OCI-M1 (cell line): ENCODE measurements at regions not wholly inside any gene's neighbourhood (a gene's known extent, or its start where the extent isn't known, plus 50 kb on each side); places are given as distances from the start of the nearest gene placed in this dataset.
"Not testable (repeated sequence)": the region's sequence is repeated elsewhere in the genome, so short reads cannot be mapped to it uniquely, and the experiment has no call there.

Experiments
- DNase-seq: peaks from one replicate; lab custom pipeline; 2025; lab: John Stamatoyannopoulos, UW

DNA sequence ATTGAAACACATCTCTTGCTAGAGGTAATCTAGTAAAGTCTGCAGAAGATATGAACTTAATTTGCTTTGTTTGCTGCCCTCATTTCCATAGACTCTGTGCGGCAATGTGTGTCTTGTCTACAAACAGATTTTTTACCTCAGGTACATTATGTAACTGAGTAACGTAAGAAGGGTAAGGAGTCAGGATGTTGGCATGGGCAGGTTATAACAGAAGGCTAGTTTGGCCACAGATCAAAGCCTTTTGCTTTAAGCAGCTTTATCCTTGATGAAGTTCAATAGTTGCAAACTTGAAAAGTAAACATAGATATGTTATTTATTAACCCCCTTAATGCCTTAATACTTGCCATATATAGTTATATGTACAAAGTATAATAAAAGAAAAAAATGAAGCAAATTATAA lies 391.6 kb upstream of the FKBP1C start:
- DNase-seq, result no peak

DNA sequence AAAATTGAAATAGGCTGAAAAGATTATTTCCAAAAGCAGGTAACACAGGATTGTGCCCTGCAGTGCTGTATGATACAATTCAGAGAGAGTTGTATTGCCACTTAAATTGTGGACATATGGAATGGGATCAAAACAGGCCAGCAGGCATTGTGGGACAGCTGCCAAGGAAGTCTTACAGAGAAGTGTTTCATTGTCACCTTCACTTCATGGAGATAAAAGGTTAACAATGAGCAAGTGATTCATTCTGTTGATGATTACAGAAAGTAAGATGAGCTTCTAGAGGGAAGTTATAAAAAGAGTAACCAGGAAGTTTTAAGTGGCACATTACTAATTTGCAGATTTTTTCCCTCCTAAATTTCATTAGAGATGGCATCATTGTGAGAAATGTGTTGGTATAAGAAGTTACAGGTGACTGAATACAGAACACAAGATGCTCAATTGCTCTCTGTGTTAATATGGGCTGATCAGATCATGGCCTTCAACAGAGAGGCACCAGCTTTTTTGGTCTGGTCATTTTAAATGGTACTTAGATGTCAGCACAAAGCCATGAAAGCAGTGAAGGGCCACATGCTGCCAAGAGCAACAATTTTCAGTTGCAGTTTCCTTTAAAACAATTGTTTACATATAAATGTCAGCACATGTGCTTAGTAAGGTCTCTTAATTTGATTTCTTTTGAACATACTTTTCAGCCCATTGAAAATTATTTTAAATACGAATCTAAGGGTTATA lies 402.5 kb upstream of the FKBP1C start:
- DNase-seq, result no peak

DNA sequence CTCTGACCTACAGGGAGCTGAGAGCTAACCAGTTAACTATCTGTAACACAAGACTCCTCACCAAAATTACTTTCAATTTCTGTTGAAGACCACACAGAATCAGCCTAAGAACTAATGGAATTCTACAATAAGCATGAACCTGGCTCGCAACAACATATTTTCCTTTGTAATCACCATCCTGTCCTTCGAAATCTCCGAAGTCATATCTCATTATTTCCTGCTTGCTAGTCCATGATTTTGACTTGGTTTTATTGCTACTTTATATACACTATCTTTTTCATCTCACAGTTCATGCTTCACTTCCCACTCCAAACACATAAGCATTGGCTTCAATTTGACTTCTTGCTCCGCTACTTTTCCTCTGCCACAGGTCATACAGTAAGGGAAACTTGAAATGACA lies 405.8 kb upstream of the FKBP1C start:
- peak; percentile 29 for DNase-seq

DNA sequence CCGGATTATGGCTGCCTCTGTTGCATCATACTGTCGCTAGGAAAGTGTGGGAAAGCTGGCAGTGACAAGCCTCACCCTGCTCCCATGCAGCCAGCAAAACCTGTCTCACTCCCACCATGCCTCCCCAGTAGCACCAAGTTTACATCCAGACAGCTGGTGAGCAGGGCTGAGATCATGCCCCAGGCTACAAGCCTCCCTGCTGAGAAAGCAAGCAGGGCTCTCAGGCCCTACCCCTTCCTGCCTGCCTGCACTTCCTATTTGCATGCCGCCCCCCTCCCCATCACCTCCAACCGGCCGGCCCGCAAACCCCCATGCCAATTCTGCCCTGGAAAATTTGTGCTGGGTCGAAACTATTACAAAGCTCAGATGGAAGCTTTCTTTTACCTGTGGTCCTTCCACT lies 408.2 kb upstream of the FKBP1C start:
- DNase-seq, result no peak

DNA sequence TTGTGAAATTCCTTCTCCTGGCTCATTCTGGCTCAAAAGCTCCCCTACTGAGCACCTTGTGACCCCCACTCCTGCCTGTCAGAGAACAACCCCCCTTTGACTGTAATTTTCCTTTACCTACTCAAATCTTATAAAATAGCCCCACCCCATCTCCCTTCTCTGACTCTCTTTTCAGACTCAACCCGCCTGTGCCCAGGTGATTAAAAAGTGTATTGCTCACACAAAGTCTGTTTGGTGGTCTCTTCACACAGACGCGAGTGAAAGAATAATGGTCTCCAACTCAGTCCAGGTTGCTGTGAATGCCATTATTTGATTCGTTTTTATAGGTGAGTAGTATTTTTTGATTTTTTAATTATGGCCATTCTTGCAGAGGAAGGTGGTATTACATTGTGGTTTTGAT lies 414.1 kb upstream of the FKBP1C start:
- DNase-seq, result no peak

DNA sequence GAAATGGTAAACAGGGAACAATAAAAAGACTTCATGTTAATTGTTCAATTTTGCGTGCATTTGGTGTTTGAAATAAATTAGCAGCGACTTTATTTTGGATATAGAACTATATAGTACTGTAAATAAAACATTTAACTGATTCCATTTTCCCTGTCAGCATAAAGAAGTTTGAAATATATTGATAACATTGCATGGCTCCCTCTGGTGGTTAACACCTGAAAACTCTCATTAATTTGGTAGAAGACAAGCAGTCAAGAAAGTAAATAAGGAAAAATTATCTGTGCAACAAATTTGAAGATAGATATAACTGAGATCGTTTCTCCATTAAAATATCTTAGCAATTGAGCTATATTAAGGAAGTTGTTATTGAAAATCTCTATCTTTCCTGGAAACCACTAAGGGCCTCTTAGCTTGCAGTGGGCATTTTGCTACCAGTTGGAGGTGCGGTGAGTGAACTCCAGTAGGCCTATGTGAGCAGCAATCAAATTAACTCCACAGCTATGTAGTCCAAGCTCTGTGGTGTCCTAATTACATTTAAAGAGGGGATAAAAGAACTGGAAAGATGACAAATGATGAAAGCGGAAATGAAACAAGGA lies 435.7 kb upstream of the FKBP1C start:
- DNase-seq, result peak; percentile 69

DNA sequence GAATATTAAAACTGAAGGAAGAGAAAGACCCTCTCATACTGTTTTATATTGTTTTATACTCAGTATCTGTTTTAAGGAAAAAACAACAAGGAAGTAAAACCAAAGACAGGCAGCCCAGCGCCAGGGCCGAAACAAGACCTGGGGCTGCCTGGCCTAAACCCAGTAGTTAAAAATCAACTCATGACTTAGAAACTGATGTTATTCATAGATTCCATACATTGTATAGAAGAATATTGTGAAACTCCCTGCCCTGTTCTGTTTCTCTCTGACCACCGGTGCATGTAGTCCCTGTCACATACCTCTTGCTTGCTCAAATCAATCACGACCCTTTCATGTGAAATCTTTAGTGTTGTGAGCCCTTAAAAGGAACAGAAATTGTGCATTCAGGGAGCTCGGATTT lies 445.1 kb upstream of the FKBP1C start:
- DNase-seq, result not testable (repeated sequence)

DNA sequence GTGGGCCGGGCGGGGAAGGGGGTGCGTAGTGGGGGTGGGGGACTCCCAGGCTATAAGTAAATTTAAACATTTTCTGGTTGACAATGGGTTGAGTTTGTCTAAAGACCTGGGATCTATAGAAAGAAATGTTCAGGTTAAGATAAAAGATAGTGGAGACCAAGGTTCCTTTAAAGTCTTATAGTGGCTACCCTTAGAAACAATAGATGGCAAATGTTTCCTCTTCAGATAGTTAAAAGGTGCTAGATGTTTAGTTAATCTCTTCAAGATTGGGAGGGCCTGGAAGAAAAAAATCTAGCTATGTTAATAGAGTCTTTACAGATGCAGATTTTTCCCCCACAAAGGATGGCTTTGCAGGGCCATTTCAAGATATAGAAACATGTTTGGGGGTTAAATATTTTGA lies 446.4 kb upstream of the FKBP1C start:
- DNase-seq, result no peak

DNA sequence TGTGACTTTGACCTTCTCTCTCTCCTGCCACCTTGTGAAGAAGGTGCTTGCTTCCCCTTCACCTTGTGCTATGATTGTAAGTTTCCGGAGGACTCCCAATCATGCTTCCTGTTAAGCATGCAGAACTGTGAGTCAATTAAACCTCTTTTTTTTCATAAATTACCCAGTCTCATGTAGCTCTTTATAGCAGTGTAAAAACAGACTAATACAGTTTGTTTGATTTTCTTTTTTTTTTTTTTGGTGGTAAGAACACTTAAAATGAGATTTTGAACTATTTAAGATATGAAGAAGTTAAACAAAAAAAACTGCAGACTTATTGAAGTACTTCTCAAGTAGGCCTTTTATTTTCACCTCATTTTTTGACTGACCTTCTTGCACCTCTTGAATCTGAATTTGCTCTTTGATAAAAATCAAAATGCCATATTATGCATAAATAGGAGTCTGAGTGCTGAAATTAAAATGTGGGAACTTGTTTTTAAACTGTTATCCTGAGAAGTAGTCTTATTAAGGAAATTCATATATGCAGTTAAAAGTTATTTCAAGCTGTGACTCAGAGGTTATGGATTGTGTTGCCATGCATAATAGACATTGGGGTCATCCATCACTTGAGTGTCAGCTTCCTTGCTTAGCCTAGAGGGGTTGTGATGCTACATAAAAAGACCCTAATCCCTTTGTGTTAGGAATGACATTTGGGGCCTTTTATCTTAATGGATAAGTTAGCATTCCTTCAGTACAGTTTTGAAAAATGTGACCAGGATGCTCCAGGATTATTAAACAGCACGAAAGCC lies 447.9 kb upstream of the FKBP1C start:
- no peak for DNase-seq

DNA sequence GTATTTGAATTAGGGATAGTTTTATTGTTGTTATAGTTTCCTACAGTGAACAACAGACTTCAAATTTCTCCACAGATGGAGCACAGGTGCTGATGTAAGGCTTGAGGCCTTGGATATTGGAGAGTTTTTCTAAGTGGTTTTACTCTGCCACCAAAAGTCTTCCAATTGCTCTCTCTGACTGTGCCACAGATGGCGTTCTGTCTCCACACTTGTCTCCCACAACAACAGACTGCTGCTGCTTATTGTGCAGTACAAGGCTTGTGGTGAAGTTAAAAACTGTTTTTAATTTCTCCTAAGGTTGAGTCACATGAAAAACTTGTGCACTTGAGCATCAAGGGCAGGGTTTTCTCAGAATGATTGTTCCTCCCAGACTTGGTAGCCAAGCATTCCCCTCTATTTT lies 460.9 kb upstream of the KHDRBS2 start:
- DNase-seq, result no peak

DNA sequence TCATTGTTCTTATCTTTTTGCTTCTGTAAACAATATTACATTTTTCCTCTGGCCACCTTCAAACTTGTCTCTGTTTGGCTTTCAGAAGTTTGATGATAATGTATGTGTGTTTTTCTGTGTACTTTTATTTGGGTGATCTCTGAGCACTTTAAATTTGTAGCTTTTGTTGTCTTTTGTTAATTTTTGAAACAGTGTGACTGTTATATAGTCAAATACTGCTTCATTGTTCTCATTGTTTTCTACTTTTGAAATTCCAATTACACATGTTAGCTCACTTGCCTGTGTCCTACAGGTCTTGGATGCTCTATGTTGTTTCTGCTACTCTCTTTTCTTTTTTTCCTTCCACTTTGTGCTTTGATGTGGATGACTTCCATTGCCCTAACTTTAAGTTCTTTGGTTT lies 460.1 kb upstream of the KHDRBS2 start:
- no peak for DNase-seq

DNA sequence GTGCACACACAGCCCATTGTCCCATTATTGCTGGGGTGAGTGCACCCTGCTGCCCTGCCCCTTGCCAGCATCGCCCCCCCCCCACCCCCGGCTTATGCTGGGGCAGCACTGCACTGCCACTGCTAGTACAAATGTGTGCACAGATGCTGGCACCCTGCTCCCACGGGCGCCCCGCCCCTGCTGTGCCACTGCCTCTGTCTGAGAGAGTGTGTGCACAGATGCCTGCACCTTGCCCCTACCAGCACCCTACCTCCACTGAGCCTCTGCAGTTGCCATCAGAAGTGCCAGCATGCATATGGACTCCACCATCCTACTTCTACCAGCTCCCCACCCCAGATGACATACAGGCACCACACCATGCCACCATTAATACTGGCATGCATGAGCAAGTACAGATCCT lies 454.6 kb upstream of the KHDRBS2 start:
- no peak for DNase-seq

DNA sequence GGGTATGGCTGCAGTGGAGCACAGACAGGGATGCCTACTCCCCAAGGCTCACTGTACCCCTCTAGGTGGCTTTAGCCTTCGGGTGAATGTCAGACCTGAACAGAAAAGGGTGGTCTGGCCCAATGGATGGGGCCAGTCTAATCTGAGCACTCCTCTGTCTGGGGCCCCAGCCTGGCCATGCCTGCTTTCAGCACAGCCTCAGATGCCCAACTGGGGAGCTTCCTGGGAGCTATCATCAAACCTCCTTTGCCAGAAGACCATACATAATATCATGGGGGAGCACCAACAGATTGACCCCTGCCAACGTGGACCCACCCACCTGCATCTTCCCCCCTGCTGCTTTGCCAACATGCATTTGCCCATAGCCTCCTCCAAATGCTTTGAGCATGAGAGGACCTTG lies 454.1 kb upstream of the KHDRBS2 start:
- DNase-seq, result no peak

DNA sequence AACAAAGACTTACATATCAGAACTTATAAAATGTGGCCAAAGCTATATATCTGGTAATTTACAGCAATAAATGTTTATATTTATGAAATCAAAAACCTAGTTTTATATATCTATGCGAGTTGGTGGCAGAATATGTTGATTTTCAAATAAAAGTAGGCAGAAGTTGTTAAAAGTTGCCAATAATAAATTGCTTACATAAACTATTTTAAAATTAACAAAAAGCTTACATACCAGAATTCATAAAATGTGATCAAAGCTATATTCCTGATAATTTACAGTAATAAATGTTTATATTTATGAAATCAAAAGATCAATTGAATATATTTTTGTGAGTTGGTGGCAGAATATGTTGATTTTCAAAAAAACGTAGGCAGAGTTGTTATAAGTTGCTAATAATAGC lies 451.8 kb upstream of the KHDRBS2 start:
- DNase-seq, result no peak

DNA sequence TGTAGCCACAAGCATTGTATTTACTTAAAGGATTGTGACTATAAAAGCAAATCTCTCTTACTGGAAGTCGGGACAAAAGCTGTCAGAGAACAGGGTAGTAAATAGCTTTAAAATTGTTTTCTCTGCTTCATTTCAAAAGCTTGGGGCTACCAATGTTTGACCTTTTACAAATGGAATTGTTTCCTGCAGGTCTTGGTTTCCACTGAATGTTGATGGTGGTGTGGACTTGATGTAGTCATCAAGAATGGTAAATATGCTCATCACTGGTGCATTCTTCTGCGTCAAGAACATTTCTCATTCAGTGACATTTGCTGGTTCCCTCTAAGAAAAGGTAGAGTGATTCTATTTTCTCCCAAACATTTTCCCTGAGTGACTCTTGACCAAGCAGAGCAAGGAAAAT lies 435.4 kb upstream of the KHDRBS2 start:
- DNase-seq, result no peak

DNA sequence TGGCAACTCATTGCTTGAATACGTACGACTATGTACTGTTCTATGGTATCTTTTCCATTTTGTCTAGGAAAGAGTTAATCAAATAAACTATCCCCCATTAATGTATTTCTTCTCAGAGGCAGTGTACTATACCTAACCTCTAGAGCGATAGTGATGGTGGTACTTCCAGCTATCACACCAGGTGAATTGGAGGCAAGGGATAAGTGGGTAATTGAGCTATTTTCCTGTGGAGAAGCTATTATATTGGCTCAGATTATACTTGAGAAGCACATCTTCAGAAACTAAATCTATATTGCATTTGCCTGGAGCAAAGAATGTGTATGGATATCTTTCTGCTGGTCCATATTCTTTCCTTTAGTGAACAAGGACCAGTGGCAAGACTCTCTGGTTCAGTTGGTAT lies 430.7 kb upstream of the KHDRBS2 start:
- DNase-seq, result no peak

DNA sequence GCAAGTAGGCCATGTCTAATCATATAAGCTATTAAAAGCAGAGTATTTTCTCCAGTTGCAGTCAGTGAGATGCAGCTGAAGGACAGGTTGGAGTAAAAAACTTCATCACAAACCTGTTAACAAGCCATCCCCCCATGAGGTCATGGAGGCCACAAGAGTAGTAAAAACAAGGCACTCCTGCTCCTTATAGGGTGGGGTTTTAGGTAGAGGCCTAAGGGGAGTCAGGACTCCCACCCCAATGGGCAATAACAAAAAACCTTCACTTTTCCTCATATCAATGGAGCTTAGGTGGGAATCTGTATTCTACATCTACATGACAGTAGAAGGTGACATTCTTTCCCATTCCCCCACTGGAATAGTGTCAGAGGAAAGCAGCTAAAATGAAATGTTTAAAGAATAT lies 428.1 kb upstream of the KHDRBS2 start:
- no peak for DNase-seq

DNA sequence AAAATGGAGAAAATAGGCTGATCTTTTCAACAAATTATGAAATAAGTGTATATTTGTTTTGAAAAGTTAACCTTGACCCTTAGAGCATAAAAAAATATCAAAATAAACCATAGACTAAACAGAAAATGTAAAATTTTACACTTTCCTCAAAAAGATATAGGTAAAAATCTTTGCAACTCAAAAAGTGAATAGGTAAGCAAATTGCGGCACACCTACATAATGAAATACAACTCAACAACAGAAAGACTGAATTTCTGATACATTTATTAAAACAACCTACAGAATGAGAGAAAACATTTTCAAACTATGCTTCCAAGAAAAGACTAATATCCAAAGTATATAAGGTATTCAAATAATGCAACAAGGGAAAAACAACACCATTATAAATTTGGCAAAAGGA lies 425.7 kb upstream of the KHDRBS2 start:
- no peak for DNase-seq

DNA sequence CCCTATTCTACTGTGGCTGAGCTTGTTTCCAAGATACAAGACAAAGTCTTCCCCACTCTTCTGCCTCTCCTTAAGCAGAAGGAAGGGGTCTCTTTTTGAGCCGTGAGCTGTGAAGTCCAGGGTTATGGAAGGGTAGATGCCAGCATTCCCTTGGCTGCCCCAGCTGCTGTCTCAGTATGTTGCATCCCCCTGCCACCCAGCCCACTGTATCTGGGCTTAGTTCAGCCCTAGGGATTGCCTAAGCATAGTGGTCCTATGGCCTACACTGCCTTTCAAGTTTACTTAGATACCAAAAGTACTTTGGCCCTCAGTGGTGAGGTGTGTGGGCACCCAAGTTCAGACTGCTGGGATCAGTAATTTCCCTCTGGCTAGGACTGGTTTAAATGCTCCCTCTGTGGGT lies 421.9 kb upstream of the KHDRBS2 start:
- no peak for DNase-seq

DNA sequence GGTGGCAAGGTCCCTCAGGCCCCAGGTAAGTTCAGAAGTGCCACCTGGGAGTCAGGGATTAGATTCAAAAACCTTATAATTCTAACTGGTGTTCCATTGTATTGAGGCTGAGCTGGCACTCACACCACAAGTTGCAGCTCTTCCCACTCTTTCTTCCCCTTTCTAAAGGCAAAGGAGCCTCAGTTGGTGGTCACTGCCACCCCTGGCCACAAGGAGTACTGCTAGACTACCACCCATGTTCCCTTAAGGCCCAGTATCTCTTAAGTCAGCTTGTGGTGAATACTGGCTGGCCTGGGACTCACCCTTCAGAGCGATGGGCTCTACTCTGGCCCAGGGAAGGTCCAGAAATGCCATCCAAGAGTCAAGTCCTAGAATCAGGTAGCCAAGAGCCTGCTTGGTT lies 421.1 kb upstream of the KHDRBS2 start:
- DNase-seq, result peak; percentile 76

DNA sequence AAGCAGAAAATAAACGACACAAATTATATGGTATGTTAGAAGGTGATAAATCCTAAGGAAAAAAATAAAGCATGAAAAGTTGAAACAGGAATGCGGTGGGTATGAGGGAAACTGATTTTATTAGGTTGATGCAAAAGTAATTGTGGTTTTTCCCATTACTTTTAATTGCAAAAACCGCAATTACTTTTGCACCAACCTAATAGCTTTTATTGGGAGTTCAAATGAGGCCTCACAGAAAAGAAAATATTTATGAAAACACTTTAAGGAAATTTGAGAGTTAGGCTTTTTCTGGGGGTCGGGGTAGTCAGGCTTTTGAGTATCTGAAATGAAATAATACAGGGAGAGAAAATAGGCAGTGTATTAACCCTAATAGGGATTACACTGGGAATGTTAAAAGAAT lies 397.0 kb upstream of the KHDRBS2 start:
- DNase-seq, result no peak

DNA sequence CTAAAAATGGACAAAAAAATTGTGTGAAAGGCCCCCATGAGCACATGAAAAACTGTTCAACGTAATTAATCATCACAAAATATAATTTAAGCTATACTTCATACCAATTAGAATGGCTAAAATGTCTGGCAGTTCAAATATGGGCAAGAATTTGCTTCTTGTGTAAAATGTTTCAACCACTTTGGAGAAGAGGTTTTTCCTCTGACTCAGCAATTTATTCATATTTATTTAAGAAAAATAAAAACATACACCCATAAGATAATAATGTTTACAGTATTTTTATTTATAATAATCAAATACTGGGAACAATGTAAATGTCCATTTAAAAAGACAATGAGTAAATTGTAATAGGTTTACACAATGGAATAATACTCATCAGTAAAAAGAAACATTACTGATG lies 395.1 kb upstream of the KHDRBS2 start:
- no peak for DNase-seq

DNA sequence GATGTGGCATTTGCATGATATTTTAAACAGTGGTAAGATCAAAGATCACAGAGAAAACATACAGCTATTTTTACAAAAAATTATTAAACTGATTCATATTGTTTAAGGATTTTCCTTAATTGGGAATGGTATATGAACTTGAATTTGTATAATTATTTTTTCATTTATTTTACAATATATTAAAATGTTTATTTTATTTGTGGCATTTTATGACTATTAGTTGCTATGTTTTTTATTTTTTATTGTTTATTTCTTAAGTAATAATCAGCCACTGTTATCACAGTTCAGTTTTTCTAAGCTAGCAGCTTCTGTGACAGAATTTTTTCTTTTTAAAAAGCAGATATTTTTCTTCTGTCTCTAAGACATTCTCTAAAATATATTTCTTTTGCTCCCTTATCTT lies 387.0 kb upstream of the KHDRBS2 start:
- no peak for DNase-seq
